ENCODE measurements at regions not wholly inside any gene's neighbourhood (a gene's known extent, or its start where the extent isn't known, plus 50 kb on each side); places are given as distances from the start of the nearest gene placed in this dataset.

DNA sequence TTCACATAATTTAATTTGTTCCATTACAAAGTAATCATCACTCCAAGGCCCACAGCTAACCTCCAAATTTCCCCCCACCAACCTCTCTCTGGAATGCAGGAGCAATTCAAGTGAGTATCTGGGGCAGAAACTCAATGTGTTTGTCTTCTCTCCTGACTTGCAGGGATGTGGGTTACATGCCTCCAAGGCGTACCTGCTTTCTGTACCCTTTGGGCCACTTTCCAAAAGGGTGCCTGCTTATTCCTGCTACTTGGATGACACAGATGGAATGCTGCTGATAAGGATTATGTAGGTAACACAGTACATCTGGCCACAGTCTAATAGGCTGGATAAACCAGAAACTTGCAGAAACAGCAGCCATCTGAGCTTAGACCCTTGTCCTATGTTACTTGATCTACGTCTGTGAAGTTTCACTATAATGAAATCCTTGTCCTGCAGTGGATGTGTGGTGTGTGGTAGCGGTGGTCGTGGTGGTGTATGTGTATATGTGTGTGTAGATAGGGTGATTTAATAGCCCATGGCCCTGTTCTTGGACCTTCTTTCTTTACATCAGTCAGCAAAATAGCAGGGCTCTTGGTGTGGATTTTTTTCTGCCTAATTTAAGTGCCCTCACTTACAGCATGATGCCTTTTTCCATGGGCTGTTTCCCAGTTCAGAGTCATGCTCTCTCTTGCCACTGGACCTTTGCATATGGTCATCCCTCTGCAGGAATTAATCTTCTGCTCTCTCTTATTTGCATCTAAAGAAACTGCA lies 175.9 kb downstream of the ZDHHC21 start:
- no peak for DNase-seq (ENCODE audit: low spot score)

- no peak for DNase-seq (ENCODE audit: low spot score)
These were observed 176.6 kb downstream of the ZDHHC21 start for GRCh38 chr9:14516656-14517055.

DNA sequence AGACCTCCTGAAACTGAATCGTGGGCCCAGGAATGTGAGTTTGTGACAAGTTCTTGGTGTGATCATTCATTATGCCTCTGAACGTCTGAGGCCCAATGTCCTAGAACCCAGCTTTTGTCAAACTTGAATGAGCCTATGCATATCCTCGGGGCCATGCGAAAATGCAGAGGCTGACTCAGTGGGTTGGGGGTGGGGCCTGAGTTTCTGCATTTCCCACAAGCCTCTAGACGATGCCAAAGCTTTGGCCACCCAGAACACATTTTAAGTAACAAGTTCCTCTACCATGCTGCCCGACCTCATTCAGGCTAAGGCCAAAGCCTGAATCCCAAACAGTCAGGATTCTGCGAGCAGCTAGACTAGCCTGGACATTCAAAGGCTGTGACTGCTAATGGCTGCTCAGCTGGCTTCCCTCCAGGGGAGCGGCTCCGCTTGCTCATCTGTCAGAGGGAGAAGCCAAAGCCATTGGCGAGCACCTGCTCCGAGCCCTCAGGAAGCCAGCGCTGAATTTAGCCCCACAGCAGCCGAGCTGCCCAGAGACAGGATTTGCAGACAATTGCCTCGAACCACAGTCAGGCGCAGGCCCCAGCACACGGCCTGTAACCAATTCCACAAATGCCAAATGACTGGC lies 177.5 kb downstream of the ZDHHC21 start:
- no peak for DNase-seq (ENCODE audit: low spot score)

- no peak for DNase-seq (ENCODE audit: low spot score)
These were observed 178.2 kb downstream of the ZDHHC21 start for GRCh38 chr9:14515049-14515448.

DNA sequence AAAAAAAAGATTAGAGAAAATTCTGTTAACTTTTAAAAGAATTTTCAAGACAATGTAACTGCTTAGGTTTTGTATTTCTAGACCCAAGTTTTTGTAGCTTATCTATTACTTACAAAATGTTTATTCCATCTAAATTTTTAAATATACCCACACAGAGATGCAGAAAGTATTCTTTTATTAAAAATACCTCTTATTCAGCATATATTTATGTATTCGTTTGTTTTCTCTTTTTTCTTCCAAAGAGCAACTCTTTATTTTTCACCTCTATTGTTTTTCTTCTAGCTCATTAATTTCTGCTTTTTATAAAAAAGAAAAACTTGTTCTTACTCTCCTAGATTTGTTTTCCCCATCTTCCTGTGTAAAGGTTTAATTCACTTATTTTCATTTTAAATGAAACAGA lies 180.3 kb downstream of the ZDHHC21 start:
- no peak for DNase-seq (ENCODE audit: low spot score)

- DNase-seq (ENCODE audit: low spot score): no peak
These were observed 181.8 kb downstream of the ZDHHC21 start for GRCh38 chr9:14511452-14511851.

GRCh38 chr9:14508884-14509283 lies 184.3 kb downstream of the ZDHHC21 start:
- DNase-seq (ENCODE audit: low spot score): no peak

DNA sequence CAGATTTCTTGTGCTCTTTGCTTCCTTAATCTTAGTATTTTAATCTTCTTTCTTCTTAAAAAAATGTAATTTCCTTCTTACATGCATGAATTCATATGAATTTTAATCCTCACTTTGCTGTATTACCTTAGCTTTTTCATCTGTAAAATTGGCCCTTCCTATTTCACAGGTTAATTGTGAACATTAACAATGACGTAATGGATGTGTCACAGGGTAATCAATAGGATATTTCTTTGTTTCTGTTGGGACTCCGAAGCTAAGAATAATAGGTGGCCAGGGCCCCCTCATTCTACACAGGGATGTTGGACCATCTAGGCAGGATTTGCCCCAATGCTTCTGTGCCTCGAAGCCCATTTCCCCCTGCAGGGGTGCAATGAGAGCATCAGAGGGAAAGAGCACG lies 187.4 kb upstream of the NFIB start:
- no peak for DNase-seq (ENCODE audit: low spot score)

DNA sequence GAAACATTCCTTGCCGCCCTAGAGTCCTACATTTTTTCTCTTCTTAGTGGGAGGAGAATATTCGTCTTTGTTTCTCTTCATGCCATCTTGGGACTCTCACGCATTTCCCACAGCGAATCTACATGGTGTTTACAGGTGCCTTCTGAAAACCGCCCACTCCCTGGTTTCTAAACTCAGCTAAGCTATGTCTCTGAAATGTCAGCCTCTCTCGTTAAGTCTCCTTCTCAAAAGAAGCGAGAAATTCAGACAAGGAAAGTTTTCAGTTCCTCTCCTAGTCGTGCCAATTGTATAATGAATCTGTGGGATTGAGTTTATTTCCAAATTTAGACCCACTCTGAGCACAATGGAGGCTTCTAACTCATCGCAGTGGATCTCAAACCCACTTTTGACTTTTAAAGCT lies 186.8 kb upstream of the NFIB start:
- DNase-seq (ENCODE audit: low spot score): no peak

- no peak for DNase-seq (ENCODE audit: low spot score)
These were observed 186.0 kb upstream of the NFIB start for GRCh38 chr9:14499976-14500375.

- DNase-seq (ENCODE audit: low spot score): no peak
These were observed 184.9 kb upstream of the NFIB start for GRCh38 chr9:14498824-14499223.

- DNase-seq (ENCODE audit: low spot score): no peak
These were observed 183.5 kb upstream of the NFIB start for GRCh38 chr9:14497476-14497875.

GRCh38 chr9:14488421-14489190 lies 174.7 kb upstream of the NFIB start:
- no peak for DNase-seq (ENCODE audit: low spot score)

- no peak for DNase-seq (ENCODE audit: low spot score)
These were observed 173.7 kb upstream of the NFIB start for GRCh38 chr9:14487547-14488185.

DNA sequence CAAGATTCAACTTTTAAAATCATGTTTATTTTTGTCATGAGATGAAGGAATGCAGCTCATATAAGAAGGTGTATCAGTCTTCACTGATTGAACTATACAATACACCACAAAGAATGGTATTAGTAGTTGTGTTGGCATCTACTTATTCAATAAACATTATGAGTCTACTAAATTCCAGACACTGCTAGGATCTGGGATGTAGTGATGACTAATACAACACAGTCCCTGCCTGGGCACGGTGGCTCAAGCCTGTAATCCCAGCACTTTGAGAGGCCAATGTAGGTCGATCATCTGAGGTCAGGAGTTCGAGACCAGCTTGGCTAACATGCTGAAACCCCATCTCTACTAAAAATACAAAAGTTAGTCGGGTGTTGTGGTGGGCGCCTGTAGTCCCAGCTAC lies 171.4 kb upstream of the NFIB start:
- no peak for DNase-seq (ENCODE audit: low spot score)

- DNase-seq (ENCODE audit: low spot score): no peak
These were observed 168.9 kb upstream of the NFIB start for GRCh38 chr9:14482856-14483255.

- DNase-seq (ENCODE audit: low spot score): no peak
These were observed 166.6 kb upstream of the NFIB start for GRCh38 chr9:14480526-14480925.

DNA sequence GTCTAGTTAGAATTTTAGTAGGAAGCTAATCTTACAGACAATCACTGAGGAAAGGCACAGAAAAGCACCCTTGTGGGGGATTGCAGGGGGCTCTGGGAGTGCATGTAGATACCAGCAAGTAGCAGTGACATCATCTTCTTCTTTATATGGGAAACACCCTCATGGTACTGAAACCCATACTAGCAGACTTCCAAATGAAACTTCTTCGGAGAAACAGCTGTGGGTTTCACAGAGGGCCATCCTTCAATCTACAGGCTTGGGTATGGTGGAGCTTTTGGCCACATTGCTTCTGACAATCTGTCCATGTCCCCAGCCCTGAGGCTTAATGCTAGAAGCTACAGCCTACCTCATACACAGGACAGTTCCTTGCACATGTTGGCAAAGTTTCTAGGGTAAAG lies 165.2 kb upstream of the NFIB start:
- DNase-seq (ENCODE audit: low spot score): no peak

- no peak for DNase-seq (ENCODE audit: low spot score)
These were observed 164.5 kb upstream of the NFIB start for GRCh38 chr9:14478175-14479162.

DNA sequence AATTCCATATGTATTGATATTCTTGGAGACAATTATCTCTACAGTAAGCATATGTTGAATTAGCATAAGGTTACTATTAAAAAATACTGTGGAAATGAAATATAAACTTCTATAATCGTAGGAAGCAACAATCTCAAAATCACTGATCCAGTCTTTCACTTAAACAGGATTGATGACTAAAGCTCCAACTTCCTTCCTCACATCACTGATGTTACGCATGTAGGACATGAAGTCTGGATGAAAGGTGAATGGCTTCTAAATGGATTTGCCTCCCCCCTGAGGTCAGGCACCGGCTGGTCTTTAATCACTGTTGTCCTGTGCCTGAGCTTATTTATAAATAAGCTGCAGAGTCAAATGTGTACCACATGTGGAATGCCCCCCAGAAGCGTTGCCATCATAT lies 157.1 kb upstream of the NFIB start:
- DNase-seq (ENCODE audit: low spot score): no peak

- DNase-seq (ENCODE audit: low spot score): no peak
These were observed 153.9 kb upstream of the NFIB start for GRCh38 chr9:14467675-14468374.
